ENCODE measurements at regions not wholly inside any gene's neighbourhood (a gene's known extent, or its start where the extent isn't known, plus 50 kb on each side); places are given as distances from the start of the nearest gene placed in this dataset.
A peak's percentile ranks its signal among the peaks of the same experiment; 100 is the strongest.
"Not testable (repeated sequence)": the region's sequence is repeated elsewhere in the genome, so short reads cannot be mapped to it uniquely, and the experiment has no call there.

- DNase-seq, result peak; percentile 0
Observed at GRCh38 chr4:114087596-114088230, 108.3 kb upstream of the ARSJ start.

- DNase-seq, result no peak
Observed at GRCh38 chr4:114088481-114088880, 109.0 kb upstream of the ARSJ start.

GRCh38 chr4:114091546-114091945 lies 112.1 kb upstream of the ARSJ start:
- no peak for DNase-seq

GRCh38 chr4:114093221-114093715 lies 113.8 kb upstream of the ARSJ start:
- no peak for DNase-seq

- no peak for DNase-seq
Observed at GRCh38 chr4:114100288-114101031, 121.0 kb upstream of the ARSJ start.

- no peak for DNase-seq
Observed at GRCh38 chr4:114103908-114104307, 124.5 kb upstream of the ARSJ start.

GRCh38 chr4:114108869-114109268 lies 129.4 kb upstream of the ARSJ start:
- no peak for DNase-seq

GRCh38 chr4:114109776-114110175 lies 130.3 kb upstream of the ARSJ start:
- DNase-seq, result no peak

GRCh38 chr4:114115526-114115925 lies 136.1 kb upstream of the ARSJ start:
- DNase-seq, result no peak

- DNase-seq, result no peak
Observed at GRCh38 chr4:114116861-114117260, 137.4 kb upstream of the ARSJ start.

- no peak for DNase-seq
Observed at GRCh38 chr4:114121221-114121620, 141.8 kb upstream of the ARSJ start.

- no peak for DNase-seq
Observed at GRCh38 chr4:114132199-114132598, 152.8 kb upstream of the ARSJ start.

- no peak for DNase-seq
Observed at GRCh38 chr4:114132830-114133229, 153.4 kb upstream of the ARSJ start.

GRCh38 chr4:114136069-114136468 lies 156.6 kb upstream of the ARSJ start:
- no peak for DNase-seq

GRCh38 chr4:114137984-114138383 lies 158.5 kb upstream of the ARSJ start:
- DNase-seq, result no peak

GRCh38 chr4:114146947-114147618 lies 167.6 kb upstream of the ARSJ start:
- DNase-seq, result no peak

- not testable (repeated sequence) for DNase-seq
Observed at GRCh38 chr4:114147619-114148208, 168.3 kb upstream of the ARSJ start.

GRCh38 chr4:114148372-114149070 lies 169.1 kb upstream of the ARSJ start:
- not testable (repeated sequence) for DNase-seq

GRCh38 chr4:114156371-114156770 lies 176.9 kb upstream of the ARSJ start:
- no peak for DNase-seq

- no peak for DNase-seq
Observed at GRCh38 chr4:114161809-114162208, 182.4 kb upstream of the ARSJ start.

GRCh38 chr4:114163051-114163450 lies 183.6 kb upstream of the ARSJ start:
- DNase-seq, result no peak

- DNase-seq, result no peak
Observed at GRCh38 chr4:114173968-114174367, 194.5 kb upstream of the ARSJ start.

Data from left kidney (tissue), 1 donor.